WERI-Rb-1 (cell line): ENCODE measurements at regions not wholly inside any gene's neighbourhood (a gene's known extent, or its start where the extent isn't known, plus 50 kb on each side); places are given as distances from the start of the nearest gene placed in this dataset.
A peak's percentile ranks its signal among the peaks of the same experiment; 100 is the strongest.

Source experiments
- DNase-seq: peaks from one replicate; pipeline ENCODE4 v3.0.0-alpha.2; 2020
- H3K27ac ChIP-seq: fragments of 250-450 bp; sonication (Bioruptor Pico); 2 replicates; pipeline ENCODE4 v1.5.1; 2020; ENCODE audit warnings: mild to moderate bottlenecking, moderate library complexity
- H3K27me3 ChIP-seq: fragments of 250-450 bp; sonication (Bioruptor Pico); 2 replicates; pipeline ENCODE4 v1.5.1; 2021; ENCODE audit warnings: mild to moderate bottlenecking, low read depth, moderate library complexity; ENCODE audit not compliant: insufficient read depth, severe bottlenecking
- H3K36me3 ChIP-seq: fragments of 250-450 bp; sonication (Bioruptor Pico); 2 replicates; pipeline ENCODE4 v1.5.1; 2020; ENCODE audit warnings: mild to moderate bottlenecking, moderate library complexity
- H3K4me3 ChIP-seq: 2 replicates; pipeline ENCODE4 v1.5.1; 2011; ENCODE audit warnings: low read depth, mild to moderate bottlenecking, control low read depth, low read length
- H3K9me3 ChIP-seq: fragments of 250-450 bp; sonication (Bioruptor Pico); 2 replicates; pipeline ENCODE4 v1.5.1; 2021; ENCODE audit warnings: mild to moderate bottlenecking, moderate library complexity; ENCODE audit not compliant: severe bottlenecking
- CTCF ChIP-seq: IDR thresholded peaks from 2 replicates; pipeline ENCODE4 v1.5.1; 2011; ENCODE audit warnings: low read depth, mild to moderate bottlenecking, control low read depth, inconsistent platforms, low read length

- Histone ChIP-seq H3K4me3 (no peak overlapping the region), H3K27ac (no peak overlapping the region), H3K36me3 (no peaks in the 10 kb centered on the region), H3K9me3 (peaks cover 8% of the 10 kb centered on the region), H3K27me3 (no peaks in the 10 kb centered on the region)
- no peak for TF ChIP-seq CTCF
- DNase-seq = no peak
Observed at GRCh38 chr12:75599061-75599460, 87.7 kb upstream of the KRR1 start.

- H3K36me3 ChIP-seq = no peaks in the 10 kb centered on the region
- no peak for TF ChIP-seq CTCF
- peaks cover 8% of the 10 kb centered on the region for H3K9me3 ChIP-seq
- no peak overlapping the region for H3K4me3 ChIP-seq
- H3K27ac ChIP-seq = no peak overlapping the region
- no peak for DNase-seq
- H3K27me3 ChIP-seq = no peaks in the 10 kb centered on the region
Observed at GRCh38 chr12:75596406-75596805, 85.0 kb upstream of the KRR1 start.

- peaks cover 4% of the 10 kb centered on the region for H3K9me3 ChIP-seq
- DNase-seq = peak; percentile 65
- no peaks in the 10 kb centered on the region for H3K27me3 ChIP-seq
- H3K4me3 ChIP-seq = no peak overlapping the region
- no peaks in the 10 kb centered on the region for H3K36me3 ChIP-seq
- TF ChIP-seq CTCF = no peak
- H3K27ac ChIP-seq = peak overlapping the region; percentile 90
Observed at GRCh38 chr12:75592638-75593335, 81.4 kb upstream of the KRR1 start.

- Histone ChIP-seq H3K9me3 (peaks cover 4% of the 10 kb centered on the region), H3K27ac (peak overlapping the region; percentile 90), H3K27me3 (no peaks in the 10 kb centered on the region), H3K4me3 (no peak overlapping the region), H3K36me3 (no peaks in the 10 kb centered on the region)
- TF ChIP-seq CTCF = no peak
- DNase-seq = peak; percentile 71
Observed at GRCh38 chr12:75592086-75592485, 80.7 kb upstream of the KRR1 start.

GRCh38 chr12:75591628-75592027 lies 80.2 kb upstream of the KRR1 start:
- TF ChIP-seq CTCF = no peak
- H3K27me3 ChIP-seq = no peaks in the 10 kb centered on the region
- peak; percentile 57 for DNase-seq
- H3K36me3 ChIP-seq = no peaks in the 10 kb centered on the region
- peak overlapping the region; percentile 90 for H3K27ac ChIP-seq
- H3K4me3 ChIP-seq = peak overlapping the region; percentile 33
- H3K9me3 ChIP-seq = peaks cover 4% of the 10 kb centered on the region

- H3K27me3 ChIP-seq = no peaks in the 10 kb centered on the region
- peak overlapping the region; percentile 90 for H3K27ac ChIP-seq
- TF ChIP-seq CTCF = no peak
- no peak overlapping the region for H3K4me3 ChIP-seq
- no peaks in the 10 kb centered on the region for H3K36me3 ChIP-seq
- no peaks in the 10 kb centered on the region for H3K9me3 ChIP-seq
- no peak for DNase-seq
Observed at GRCh38 chr12:75589801-75590200, 78.4 kb upstream of the KRR1 start.
